H1 (cell line): ENCODE measurements at regions not wholly inside any gene's neighbourhood (a gene's known extent, or its start where the extent isn't known, plus 50 kb on each side); places are given as distances from the start of the nearest gene placed in this dataset.

Experiments used
- CHD1 ChIP-seq: IDR thresholded peaks from 2 replicates; pipeline ENCODE4 v1.6.1; 2012; ENCODE audit warnings: low read depth, low read length, improper control_type of control experiment
- TF ChIP-seq, protein P1 (sequence below): fragments of 300-600 bp; sonication (generic); IDR thresholded peaks from 2 replicates; pipeline ENCODE4 v1.7.1; 2012; ENCODE audit warnings: low read length, moderate library complexity, mild to moderate bottlenecking, inconsistent platforms; ENCODE audit not compliant: insufficient replicate concordance

DNA sequence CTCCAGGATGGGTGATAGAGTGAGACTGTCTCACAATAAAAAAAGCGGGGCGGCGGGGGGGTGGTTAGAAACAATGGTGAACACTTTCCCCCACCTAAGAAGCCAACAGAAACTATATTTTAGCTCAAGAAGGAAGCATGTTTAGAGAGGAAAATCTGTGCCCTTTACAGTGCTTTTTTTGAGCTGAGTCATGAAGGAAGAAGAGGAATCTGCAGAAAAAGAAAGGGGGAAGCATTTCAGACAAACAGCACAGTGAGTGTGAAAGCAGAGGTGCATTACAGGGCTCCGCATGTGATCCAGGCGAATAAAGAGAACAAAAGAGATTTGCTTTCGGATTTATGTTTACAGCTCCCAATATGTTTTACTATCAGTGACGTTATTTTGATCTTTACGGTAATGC lies 1504.6 kb upstream of the WWC1 start (continued):
- TF ChIP-seq, protein P1, sequence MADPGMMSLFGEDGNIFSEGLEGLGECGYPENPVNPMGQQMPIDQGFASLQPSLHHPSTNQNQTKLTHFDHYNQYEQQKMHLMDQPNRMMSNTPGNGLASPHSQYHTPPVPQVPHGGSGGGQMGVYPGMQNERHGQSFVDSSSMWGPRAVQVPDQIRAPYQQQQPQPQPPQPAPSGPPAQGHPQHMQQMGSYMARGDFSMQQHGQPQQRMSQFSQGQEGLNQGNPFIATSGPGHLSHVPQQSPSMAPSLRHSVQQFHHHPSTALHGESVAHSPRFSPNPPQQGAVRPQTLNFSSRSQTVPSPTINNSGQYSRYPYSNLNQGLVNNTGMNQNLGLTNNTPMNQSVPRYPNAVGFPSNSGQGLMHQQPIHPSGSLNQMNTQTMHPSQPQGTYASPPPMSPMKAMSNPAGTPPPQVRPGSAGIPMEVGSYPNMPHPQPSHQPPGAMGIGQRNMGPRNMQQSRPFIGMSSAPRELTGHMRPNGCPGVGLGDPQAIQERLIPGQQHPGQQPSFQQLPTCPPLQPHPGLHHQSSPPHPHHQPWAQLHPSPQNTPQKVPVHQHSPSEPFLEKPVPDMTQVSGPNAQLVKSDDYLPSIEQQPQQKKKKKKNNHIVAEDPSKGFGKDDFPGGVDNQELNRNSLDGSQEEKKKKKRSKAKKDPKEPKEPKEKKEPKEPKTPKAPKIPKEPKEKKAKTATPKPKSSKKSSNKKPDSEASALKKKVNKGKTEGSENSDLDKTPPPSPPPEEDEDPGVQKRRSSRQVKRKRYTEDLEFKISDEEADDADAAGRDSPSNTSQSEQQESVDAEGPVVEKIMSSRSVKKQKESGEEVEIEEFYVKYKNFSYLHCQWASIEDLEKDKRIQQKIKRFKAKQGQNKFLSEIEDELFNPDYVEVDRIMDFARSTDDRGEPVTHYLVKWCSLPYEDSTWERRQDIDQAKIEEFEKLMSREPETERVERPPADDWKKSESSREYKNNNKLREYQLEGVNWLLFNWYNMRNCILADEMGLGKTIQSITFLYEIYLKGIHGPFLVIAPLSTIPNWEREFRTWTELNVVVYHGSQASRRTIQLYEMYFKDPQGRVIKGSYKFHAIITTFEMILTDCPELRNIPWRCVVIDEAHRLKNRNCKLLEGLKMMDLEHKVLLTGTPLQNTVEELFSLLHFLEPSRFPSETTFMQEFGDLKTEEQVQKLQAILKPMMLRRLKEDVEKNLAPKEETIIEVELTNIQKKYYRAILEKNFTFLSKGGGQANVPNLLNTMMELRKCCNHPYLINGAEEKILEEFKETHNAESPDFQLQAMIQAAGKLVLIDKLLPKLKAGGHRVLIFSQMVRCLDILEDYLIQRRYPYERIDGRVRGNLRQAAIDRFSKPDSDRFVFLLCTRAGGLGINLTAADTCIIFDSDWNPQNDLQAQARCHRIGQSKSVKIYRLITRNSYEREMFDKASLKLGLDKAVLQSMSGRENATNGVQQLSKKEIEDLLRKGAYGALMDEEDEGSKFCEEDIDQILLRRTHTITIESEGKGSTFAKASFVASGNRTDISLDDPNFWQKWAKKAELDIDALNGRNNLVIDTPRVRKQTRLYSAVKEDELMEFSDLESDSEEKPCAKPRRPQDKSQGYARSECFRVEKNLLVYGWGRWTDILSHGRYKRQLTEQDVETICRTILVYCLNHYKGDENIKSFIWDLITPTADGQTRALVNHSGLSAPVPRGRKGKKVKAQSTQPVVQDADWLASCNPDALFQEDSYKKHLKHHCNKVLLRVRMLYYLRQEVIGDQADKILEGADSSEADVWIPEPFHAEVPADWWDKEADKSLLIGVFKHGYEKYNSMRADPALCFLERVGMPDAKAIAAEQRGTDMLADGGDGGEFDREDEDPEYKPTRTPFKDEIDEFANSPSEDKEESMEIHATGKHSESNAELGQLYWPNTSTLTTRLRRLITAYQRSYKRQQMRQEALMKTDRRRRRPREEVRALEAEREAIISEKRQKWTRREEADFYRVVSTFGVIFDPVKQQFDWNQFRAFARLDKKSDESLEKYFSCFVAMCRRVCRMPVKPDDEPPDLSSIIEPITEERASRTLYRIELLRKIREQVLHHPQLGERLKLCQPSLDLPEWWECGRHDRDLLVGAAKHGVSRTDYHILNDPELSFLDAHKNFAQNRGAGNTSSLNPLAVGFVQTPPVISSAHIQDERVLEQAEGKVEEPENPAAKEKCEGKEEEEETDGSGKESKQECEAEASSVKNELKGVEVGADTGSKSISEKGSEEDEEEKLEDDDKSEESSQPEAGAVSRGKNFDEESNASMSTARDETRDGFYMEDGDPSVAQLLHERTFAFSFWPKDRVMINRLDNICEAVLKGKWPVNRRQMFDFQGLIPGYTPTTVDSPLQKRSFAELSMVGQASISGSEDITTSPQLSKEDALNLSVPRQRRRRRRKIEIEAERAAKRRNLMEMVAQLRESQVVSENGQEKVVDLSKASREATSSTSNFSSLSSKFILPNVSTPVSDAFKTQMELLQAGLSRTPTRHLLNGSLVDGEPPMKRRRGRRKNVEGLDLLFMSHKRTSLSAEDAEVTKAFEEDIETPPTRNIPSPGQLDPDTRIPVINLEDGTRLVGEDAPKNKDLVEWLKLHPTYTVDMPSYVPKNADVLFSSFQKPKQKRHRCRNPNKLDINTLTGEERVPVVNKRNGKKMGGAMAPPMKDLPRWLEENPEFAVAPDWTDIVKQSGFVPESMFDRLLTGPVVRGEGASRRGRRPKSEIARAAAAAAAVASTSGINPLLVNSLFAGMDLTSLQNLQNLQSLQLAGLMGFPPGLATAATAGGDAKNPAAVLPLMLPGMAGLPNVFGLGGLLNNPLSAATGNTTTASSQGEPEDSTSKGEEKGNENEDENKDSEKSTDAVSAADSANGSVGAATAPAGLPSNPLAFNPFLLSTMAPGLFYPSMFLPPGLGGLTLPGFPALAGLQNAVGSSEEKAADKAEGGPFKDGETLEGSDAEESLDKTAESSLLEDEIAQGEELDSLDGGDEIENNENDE: no peak
- no peak for TF ChIP-seq CHD1
- TF ChIP-seq, all 59 proteins: peak for 2
